Gastroesophageal sphincter (tissue), 4 donors: ENCODE measurements at regions not wholly inside any gene's neighbourhood (a gene's known extent, or its start where the extent isn't known, plus 50 kb on each side); places are given as distances from the start of the nearest gene placed in this dataset.
"Not testable (repeated sequence)": the region's sequence is repeated elsewhere in the genome, so short reads cannot be mapped to it uniquely, and the experiment has no call there.

Experiments used
- ATAC-seq: fragments of 150-250 bp; one replicate; pipeline ENCODE4 v1.9.1; 2016; ENCODE audit warnings: mild to moderate bottlenecking, moderate library complexity
- H3K27ac ChIP-seq, 4 donors: fragments of 200-600 bp; sonication (generic) in 3 of 4; 1 replicate in 3 of 4; 2 replicates in 1 of 4; pipeline ENCODE4 v1.5.1; 2016 to 2019
- H3K27me3 ChIP-seq: fragments of 200-600 bp; sonication (generic); one replicate; pipeline ENCODE4 v1.5.1; 2019
- H3K36me3 ChIP-seq, 2 donors: fragments of 200-600 bp; sonication (generic); one replicate each; pipeline ENCODE4 v1.5.1; 2019; ENCODE audit warnings: control low read depth in 1 of 2
- H3K4me1 ChIP-seq, 3 donors: fragments of 200-600 bp; sonication (generic); 1 replicate in 2 of 3; 2 replicates in 1 of 3; pipeline ENCODE4 v1.5.1; 2016 to 2019; ENCODE audit warnings: control low read depth in 2 of 3
- H3K4me3 ChIP-seq, 2 donors: fragments of 200-600 bp; sonication (generic); one replicate each; pipeline ENCODE4 v1.5.1; 2019; ENCODE audit warnings: mild to moderate bottlenecking in 1 of 2, moderate library complexity in 1 of 2
- H3K9me3 ChIP-seq, 3 donors: fragments of 200-600 bp; sonication (generic); one replicate each; pipeline ENCODE4 v1.5.1; 2017 to 2019; ENCODE audit warnings: control low read depth in 2 of 3
- POLR2A ChIP-seq, 2 donors: fragments of 450-650 bp; IDR thresholded peaks; one replicate each; pipeline ENCODE4 v1.6.1; 2017; ENCODE audit warnings: antibody characterized with exemption in 2 of 2, mild to moderate bottlenecking in 2 of 2, moderate library complexity in 1 of 2
- WGBS, 2 donors: methylation state at CpG; one replicate each; pipeline ENCODE4 v1.1.5; 2018; ENCODE audit warnings: low coverage in 1 of 2; 5-methylcytosine and 5-hydroxymethylcytosine counted together

DNA sequence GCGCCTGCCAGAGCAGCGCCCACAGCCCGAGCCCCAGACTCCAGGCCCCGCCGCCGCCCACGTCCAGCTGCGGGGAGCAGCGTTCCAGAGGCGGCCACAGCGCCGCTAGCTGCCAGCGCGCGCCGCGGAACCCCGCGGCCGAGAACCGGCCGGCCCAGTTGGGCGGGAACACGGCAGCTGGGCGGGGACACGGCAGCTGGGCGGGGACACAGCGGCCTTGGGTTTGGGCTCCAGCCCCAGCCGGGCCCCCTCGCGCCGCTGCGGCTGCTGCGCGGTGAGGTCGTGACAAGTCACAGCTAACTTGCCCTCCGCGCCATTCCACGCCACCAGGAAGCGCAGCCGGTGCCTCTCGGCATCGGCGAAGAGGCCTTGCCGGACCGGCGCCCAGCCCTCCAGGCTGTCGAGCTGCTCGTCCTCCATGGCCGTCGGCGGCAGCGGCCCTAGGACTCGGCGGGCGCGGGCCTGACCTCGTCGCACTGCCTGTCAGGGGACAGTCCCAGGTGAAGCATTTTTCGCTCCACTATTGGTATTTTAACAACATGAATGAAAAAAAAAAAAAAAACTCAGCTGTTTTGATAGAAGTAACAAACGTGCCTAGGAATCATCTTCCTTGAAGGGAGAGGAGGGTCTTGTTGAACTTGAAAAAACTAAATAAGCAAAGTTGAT lies 56.6 kb upstream of the GOLGA8N start:
- not testable (repeated sequence) for H3K4me1 ChIP-seq, H3K36me3 ChIP-seq, H3K27me3 ChIP-seq, H3K9me3 ChIP-seq
- peak; percentile 22 to 46 for TF ChIP-seq POLR2A (IDR thresholded peaks at IDR 0.05)
- ATAC-seq: peak; percentile 100
- peak overlapping the region; percentile 81 to 87 (median 84) for H3K27ac ChIP-seq
- H3K4me3 ChIP-seq: peak overlapping the region; percentile 53 to 77
- WGBS, 2 donors: 0% methylated on average over 1 of the region's 61 CpGs; no CpG with 5 or more reads in 1 of the 2 donors

- WGBS, 2 donors: no CpG with 5 or more reads among the region's 55 CpGs
- peak; percentile 59 for ATAC-seq
Observed at GRCh38 chr15:32536057-32536493, 57.2 kb upstream of the GOLGA8N start.

GRCh38 chr15:32535150-32535898 lies 57.9 kb upstream of the GOLGA8N start:
- H3K36me3 ChIP-seq, H3K9me3 ChIP-seq, H3K27me3 ChIP-seq, ATAC-seq, H3K4me1 ChIP-seq, H3K27ac ChIP-seq, H3K4me3 ChIP-seq: not testable (repeated sequence)
- WGBS, 2 donors: no CpG with 5 or more reads among the region's 10 CpGs

More at GRCh38 chr15:32536057-32536493, 57.2 kb upstream of the GOLGA8N start:
- H3K27me3 ChIP-seq, H3K36me3 ChIP-seq, H3K4me3 ChIP-seq, H3K9me3 ChIP-seq, H3K4me1 ChIP-seq, H3K27ac ChIP-seq: not testable (repeated sequence)

DNA sequence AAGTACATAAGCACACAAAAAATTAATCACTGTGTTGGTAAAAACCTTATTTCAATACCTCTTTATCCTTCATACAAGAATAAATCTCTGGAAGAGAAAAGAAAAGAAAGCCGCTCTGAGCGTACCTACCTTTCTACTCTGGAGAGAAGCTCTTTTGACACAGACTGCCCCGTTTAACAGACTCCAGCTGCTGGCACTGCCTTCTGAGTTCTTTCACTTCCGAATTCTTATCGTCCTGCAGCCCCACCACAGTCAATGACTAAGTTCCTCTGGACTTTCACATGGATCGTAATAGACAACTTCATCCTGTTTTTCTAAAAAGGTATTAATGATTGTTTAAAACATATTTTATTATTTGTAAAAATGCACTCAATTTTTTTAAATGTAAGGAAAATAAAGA lies 67.5 kb upstream of the GOLGA8O start:
- H3K4me1 ChIP-seq, H3K9me3 ChIP-seq, H3K4me3 ChIP-seq, ATAC-seq, H3K27me3 ChIP-seq, H3K27ac ChIP-seq: not testable (repeated sequence)
- WGBS, 2 donors: no CpG with 5 or more reads among the region's 6 CpGs
- H3K36me3 ChIP-seq: peaks cover 0 to 25% of the 10 kb centered on the region in 2 donors

- H3K36me3 ChIP-seq: peaks cover 0 to 27% of the 10 kb centered on the region in 2 donors
- H3K27me3 ChIP-seq, H3K4me1 ChIP-seq, H3K9me3 ChIP-seq, H3K4me3 ChIP-seq, H3K27ac ChIP-seq, ATAC-seq: not testable (repeated sequence)
- WGBS, 2 donors: no CpG with 5 or more reads among the region's 9 CpGs
Observed at GRCh38 chr15:32522421-32522820, 67.0 kb upstream of the GOLGA8O start.

- H3K36me3 ChIP-seq: peaks cover 0 to 27% of the 10 kb centered on the region in 2 donors
- not testable (repeated sequence) for H3K9me3 ChIP-seq, H3K4me1 ChIP-seq, H3K4me3 ChIP-seq, H3K27ac ChIP-seq, H3K27me3 ChIP-seq, ATAC-seq
- WGBS, 2 donors: 80 to 83% methylated on average over 2 to 7 of the region's 7 CpGs
Observed at GRCh38 chr15:32518976-32519375, 63.5 kb upstream of the GOLGA8O start.

- WGBS, 2 donors: 74 to 91% methylated on average over 6 to 9 of the region's 20 CpGs
- H3K27ac ChIP-seq, H3K4me1 ChIP-seq, H3K4me3 ChIP-seq, H3K27me3 ChIP-seq, ATAC-seq, H3K9me3 ChIP-seq: not testable (repeated sequence)
- peaks cover 0 to 24% of the 10 kb centered on the region in 2 donors for H3K36me3 ChIP-seq
Observed at GRCh38 chr15:32518013-32518412, 62.6 kb upstream of the GOLGA8O start.

DNA sequence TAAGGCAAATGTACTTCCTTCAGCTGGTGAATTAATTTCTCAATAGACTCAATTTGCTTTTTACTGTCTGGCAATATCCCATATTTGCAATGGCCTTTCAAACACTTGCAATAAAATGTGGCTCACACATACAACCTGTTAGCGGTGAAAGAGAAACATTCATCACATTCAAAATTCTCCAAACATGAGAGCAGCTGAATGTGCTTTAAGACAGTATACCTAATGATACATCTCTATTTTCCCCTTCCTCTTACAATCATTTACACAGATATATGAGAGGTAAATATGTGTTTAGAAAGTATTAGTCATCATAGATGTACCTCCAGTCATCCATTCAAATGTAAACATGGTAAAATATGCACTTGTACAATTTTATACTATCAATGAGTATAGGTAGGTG lies 61.5 kb upstream of the GOLGA8O start:
- 80% methylated on average over 1 of the region's 1 CpG; no CpG with 5 or more reads in 1 of the 2 donors for WGBS, 2 donors
- H3K27me3 ChIP-seq, H3K4me1 ChIP-seq, H3K27ac ChIP-seq, ATAC-seq, H3K4me3 ChIP-seq, H3K9me3 ChIP-seq: not testable (repeated sequence)
- peaks cover 0 to 17% of the 10 kb centered on the region in 2 donors for H3K36me3 ChIP-seq

- not testable (repeated sequence) for H3K4me3 ChIP-seq, H3K4me1 ChIP-seq, H3K27ac ChIP-seq, ATAC-seq, H3K27me3 ChIP-seq, H3K36me3 ChIP-seq, H3K9me3 ChIP-seq
Observed at GRCh38 chr15:32513378-32513777, 57.9 kb upstream of the GOLGA8O start.

- H3K36me3 ChIP-seq, H3K4me1 ChIP-seq, ATAC-seq, H3K27ac ChIP-seq, H3K9me3 ChIP-seq, H3K27me3 ChIP-seq, H3K4me3 ChIP-seq: not testable (repeated sequence)
Observed at GRCh38 chr15:32510027-32510426, 54.6 kb upstream of the GOLGA8O start.

DNA sequence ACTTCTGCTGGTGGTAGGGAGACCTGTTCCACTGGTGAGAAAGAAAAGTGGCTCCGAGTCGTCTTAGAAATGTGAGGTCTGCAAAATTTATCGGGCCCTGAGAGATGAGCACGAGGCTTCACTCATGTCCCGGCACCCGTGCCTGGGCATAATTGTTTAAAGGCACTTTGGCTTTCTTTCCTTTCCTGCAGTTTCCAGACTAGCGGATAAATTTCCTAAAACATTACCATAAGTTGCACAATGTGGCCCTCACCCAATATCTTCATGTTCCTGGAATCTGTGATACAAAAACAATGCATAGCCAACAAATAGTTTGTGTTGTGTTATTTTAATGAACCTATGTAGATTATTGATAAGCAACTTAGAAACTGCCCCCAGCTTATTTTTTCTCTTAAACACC lies 52.6 kb upstream of the GOLGA8O start:
- not testable (repeated sequence) for H3K9me3 ChIP-seq, H3K4me1 ChIP-seq, H3K27ac ChIP-seq, ATAC-seq, H3K4me3 ChIP-seq, H3K36me3 ChIP-seq, H3K27me3 ChIP-seq
- no CpG with 5 or more reads among the region's 7 CpGs for WGBS, 2 donors

DNA sequence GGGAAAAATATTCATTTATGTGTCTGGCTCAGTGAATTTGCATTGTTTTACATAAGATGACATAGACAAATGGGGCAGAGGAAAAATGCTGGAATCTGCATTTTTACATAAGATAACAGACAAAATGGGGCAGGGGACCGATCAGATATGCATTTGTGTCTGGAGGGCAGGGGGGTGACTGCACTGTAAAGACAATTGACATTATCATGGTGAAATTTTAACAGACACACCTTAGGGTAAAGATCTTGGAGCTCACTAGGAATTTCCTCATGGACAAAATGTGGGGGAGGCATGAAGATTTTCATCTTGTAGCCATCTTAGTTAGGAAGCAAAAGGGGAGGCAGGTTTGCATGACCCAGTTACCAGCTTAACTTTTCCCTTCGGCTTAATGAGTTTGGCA lies 51.4 kb upstream of the GOLGA8O start:
- H3K27ac ChIP-seq, H3K36me3 ChIP-seq, ATAC-seq, H3K27me3 ChIP-seq, H3K4me3 ChIP-seq, H3K4me1 ChIP-seq, H3K9me3 ChIP-seq: not testable (repeated sequence)
- WGBS, 2 donors: no CpG with 5 or more reads among the region's 2 CpGs

- H3K27me3 ChIP-seq, H3K36me3 ChIP-seq, H3K4me1 ChIP-seq, ATAC-seq, H3K9me3 ChIP-seq, H3K27ac ChIP-seq, H3K4me3 ChIP-seq: not testable (repeated sequence)
- no CpG with 5 or more reads among the region's 4 CpGs for WGBS, 2 donors
Observed at GRCh38 chr15:32505633-32506032, 50.2 kb upstream of the GOLGA8O start.
